IMR-90 (cell line): ENCODE measurements at regions not wholly inside any gene's neighbourhood (a gene's known extent, or its start where the extent isn't known, plus 50 kb on each side); places are given as distances from the start of the nearest gene placed in this dataset.

Experiments used
- BHLHE40 ChIP-seq: fragments of 150-350 bp; IDR thresholded peaks from 2 replicates; pipeline ENCODE4 v1.6.1; 2016; ENCODE audit warnings: mild to moderate bottlenecking, low read depth, low read length
- CEBPB ChIP-seq: IDR thresholded peaks from 2 replicates; pipeline ENCODE4 v1.6.1; 2012; ENCODE audit warnings: low read depth, low read length, improper control_type of control experiment
- CHD1 ChIP-seq: IDR thresholded peaks from 2 replicates; pipeline ENCODE4 v1.6.1; 2012; ENCODE audit warnings: low read depth, low read length, improper control_type of control experiment
- CTCF ChIP-seq: conservative IDR thresholded peaks from 2 replicates; pipeline ENCODE4 v1.5.1; 2012; ENCODE audit warnings: mild to moderate bottlenecking, low read depth, low read length, improper control_type of control experiment
- MAFK ChIP-seq: IDR thresholded peaks from 2 replicates; pipeline ENCODE4 v1.6.1; 2012; ENCODE audit warnings: low read depth, low read length, improper control_type of control experiment
- MAZ ChIP-seq: IDR thresholded peaks from 2 replicates; pipeline ENCODE4 v1.6.1; 2012; ENCODE audit warnings: low read depth, mild to moderate bottlenecking, low read length, improper control_type of control experiment, moderate library complexity, borderline replicate concordance
- MXI1 ChIP-seq: IDR thresholded peaks from 2 replicates; pipeline ENCODE4 v1.6.1; 2012; ENCODE audit warnings: low read depth, mild to moderate bottlenecking, low read length, moderate library complexity, borderline replicate concordance
- NFE2L2 ChIP-seq: fragments of 150-350 bp; IDR thresholded peaks from 2 replicates; pipeline ENCODE4 v1.6.1; 2016; ENCODE audit warnings: low read depth, mild to moderate bottlenecking, low read length
- POLR2A ChIP-seq: IDR thresholded peaks from 2 replicates; pipeline ENCODE4 v1.6.1; 2012; ENCODE audit warnings: mild to moderate bottlenecking, low read depth, low read length
- RAD21 ChIP-seq: IDR thresholded peaks from 2 replicates; pipeline ENCODE4 v1.6.1; 2012; ENCODE audit warnings: low read length, improper control_type of control experiment
- RCOR1 ChIP-seq: IDR thresholded peaks from 2 replicates; pipeline ENCODE4 v1.6.1; 2012; ENCODE audit warnings: mild to moderate bottlenecking, low read length, improper control_type of control experiment; ENCODE audit not compliant: insufficient replicate concordance
- RFX5 ChIP-seq: IDR thresholded peaks from 2 replicates; pipeline ENCODE4 v1.8.0; 2012; ENCODE audit warnings: low read depth, mild to moderate bottlenecking, low read length, moderate library complexity
- SMC3 ChIP-seq: fragments of 150-350 bp; IDR thresholded peaks from 2 replicates; pipeline ENCODE4 v1.6.1; 2016; ENCODE audit warnings: low read depth, mild to moderate bottlenecking, antibody characterized with exemption, low read length, moderate library complexity
- USF2 ChIP-seq: fragments of 150-350 bp; IDR thresholded peaks from 2 replicates; pipeline ENCODE4 v1.6.1; 2017; ENCODE audit warnings: mild to moderate bottlenecking, antibody characterized with exemption, low read length, low read depth

GRCh38 chr3:64748244-64748904 lies 60.6 kb upstream of the ADAMTS9 start:
- TF ChIP-seq RAD21 (no peak), CTCF (no peak), POLR2A (no peak), USF2 (no peak), MXI1 (no peak), CEBPB (no peak), MAZ (no peak), NFE2L2 (no peak), RCOR1 (no peak), RFX5 (no peak), SMC3 (no peak), CHD1 (no peak), MAFK (no peak), BHLHE40 (no peak)
